GM23338 (cell line): ENCODE measurements at regions not wholly inside any gene's neighbourhood (a gene's known extent, or its start where the extent isn't known, plus 50 kb on each side); places are given as distances from the start of the nearest gene placed in this dataset.

Experiments used
- ATAC-seq: fragments of 200-7000 bp; cut with Tn5 transposase; 3 replicates; pipeline ENCODE4 v1.9.1; 2020
- DNase-seq: peaks from one replicate; pipeline ENCODE4 v3.0.0-alpha.2; 2015; ENCODE audit warnings: low spot score
- H2AFZ ChIP-seq: fragments of 200-600 bp; sonication (generic); 2 replicates; pipeline ENCODE4 v1.8.0; 2016; ENCODE audit warnings: antibody characterized with exemption, mild to moderate bottlenecking, moderate library complexity
- H3F3A ChIP-seq: fragments of 200-600 bp; sonication (generic); replicated peaks from 2 replicates; pipeline ENCODE4 v1.8.0; 2017; ENCODE audit warnings: antibody characterized with exemption, mixed run types, low read depth
- H3K27ac ChIP-seq: fragments of 200-600 bp; sonication (generic); 2 replicates; pipeline ENCODE4 v1.6.1; 2016; ENCODE audit warnings: low read depth
- H3K27me3 ChIP-seq: fragments of 200-600 bp; sonication (generic); 2 replicates; pipeline ENCODE4 v1.8.0; 2016; ENCODE audit warnings: mild to moderate bottlenecking, mixed run types, moderate library complexity; ENCODE audit not compliant: insufficient read depth
- H3K36me3 ChIP-seq: fragments of 200-600 bp; sonication (generic); 2 replicates; pipeline ENCODE4 v1.8.0; 2016; ENCODE audit warnings: mild to moderate bottlenecking; ENCODE audit not compliant: insufficient read depth
- H3K4me1 ChIP-seq: fragments of 200-600 bp; sonication (generic); 2 replicates; pipeline ENCODE4 v1.8.0; 2016; ENCODE audit warnings: mild to moderate bottlenecking, moderate library complexity; ENCODE audit not compliant: insufficient read depth
- H3K4me2 ChIP-seq: fragments of 200-600 bp; sonication (generic); 2 replicates; pipeline ENCODE4 v1.7.1; 2017; ENCODE audit warnings: mixed run types
- H3K4me3 ChIP-seq: fragments of 200-600 bp; sonication (generic); 2 replicates; pipeline ENCODE4 v1.6.1; 2016; ENCODE audit warnings: mixed run types
- H3K79me2 ChIP-seq: fragments of 200-600 bp; sonication (generic); replicated peaks from 2 replicates; pipeline ENCODE4 v1.8.0; 2017; ENCODE audit warnings: mild to moderate bottlenecking; ENCODE audit not compliant: insufficient read depth
- H3K9me2 ChIP-seq: fragments of 200-600 bp; sonication (generic); 2 replicates; pipeline ENCODE4 v1.8.0; 2017; ENCODE audit not compliant: insufficient read depth
- H4K20me1 ChIP-seq: fragments of 200-600 bp; sonication (generic); replicated peaks from 2 replicates; pipeline ENCODE4 v1.8.0; 2017; ENCODE audit warnings: mild to moderate bottlenecking; ENCODE audit not compliant: insufficient read depth
- H3K27ac Mint-ChIP-seq: 2 replicates; pipeline ENCODE4 v1.8.0; 2020; ENCODE audit warnings: inconsistent platforms, mild to moderate bottlenecking, moderate library complexity, mixed read lengths
- H3K27me3 Mint-ChIP-seq: 3 replicates; pipeline ENCODE4 v1.8.0; 2022; ENCODE audit warnings: low read depth, mild to moderate bottlenecking, moderate library complexity, mixed read lengths, inconsistent platforms; ENCODE audit not compliant: insufficient read depth, poor library complexity
- H3K36me3 Mint-ChIP-seq: 3 replicates; pipeline ENCODE4 v1.8.0; 2021; ENCODE audit warnings: low read depth, mild to moderate bottlenecking, inconsistent platforms, moderate library complexity, mixed read lengths
- H3K4me1 Mint-ChIP-seq: 3 replicates; pipeline ENCODE4 v1.8.0; 2020; ENCODE audit warnings: mild to moderate bottlenecking, inconsistent platforms, mixed read lengths
- H3K4me3 Mint-ChIP-seq: 3 replicates; pipeline ENCODE4 v1.8.0; 2021; ENCODE audit warnings: moderate library complexity, mild to moderate bottlenecking, inconsistent platforms, mixed read lengths
- H3K9me3 Mint-ChIP-seq: 3 replicates; pipeline ENCODE4 v1.8.0; 2020; ENCODE audit warnings: moderate library complexity, mild to moderate bottlenecking, inconsistent platforms, mixed read lengths
- CREB1 ChIP-seq: fragments of 250-450 bp; sonication (Bioruptor Pico); IDR thresholded peaks from 2 replicates; pipeline ENCODE4 v1.5.0; 2020; ENCODE audit warnings: low read depth, mild to moderate bottlenecking, moderate library complexity
- EZH2 ChIP-seq: fragments of 200-600 bp; sonication (generic); IDR thresholded peaks from one replicate; pipeline ENCODE4 v1.8.0; 2017; ENCODE audit warnings: antibody characterized with exemption, mild to moderate bottlenecking, low read depth; ENCODE audit not compliant: unreplicated experiment
- EZH2phosphoT487 ChIP-seq: fragments of 200-600 bp; sonication (generic); IDR thresholded peaks from one replicate; pipeline ENCODE4 v1.8.1; 2018; ENCODE audit warnings: antibody characterized with exemption; ENCODE audit not compliant: unreplicated experiment
- JUNB ChIP-seq: IDR thresholded peaks from one replicate; pipeline ENCODE4 v1.6.1; 2016; ENCODE audit warnings: antibody characterized with exemption; ENCODE audit not compliant: unreplicated experiment
- NANOG ChIP-seq: IDR thresholded peaks from 2 replicates; pipeline ENCODE4 v1.6.1; 2016; ENCODE audit warnings: antibody characterized with exemption, borderline replicate concordance
- POLR2AphosphoS5 ChIP-seq: IDR thresholded peaks from 2 replicates; pipeline ENCODE4 v1.6.1; 2016; ENCODE audit warnings: antibody characterized with exemption, low read depth
- REST ChIP-seq: IDR thresholded peaks from one replicate; pipeline ENCODE4 v1.6.1; 2018; ENCODE audit warnings: antibody characterized with exemption; ENCODE audit not compliant: unreplicated experiment
- STAT1 ChIP-seq: IDR thresholded peaks from one replicate; pipeline ENCODE4 v1.6.1; 2016; ENCODE audit warnings: antibody characterized with exemption; ENCODE audit not compliant: unreplicated experiment
- ZNF114 ChIP-seq: fragments of 250-450 bp; sonication (Bioruptor Pico); IDR thresholded peaks from 2 replicates; pipeline ENCODE4 v1.5.0; 2020; ENCODE audit warnings: mild to moderate bottlenecking, moderate library complexity
- ZNF331 ChIP-seq: fragments of 250-450 bp; sonication (Bioruptor Pico); IDR thresholded peaks from 2 replicates; pipeline ENCODE4 v1.5.0; 2020; ENCODE audit warnings: low read depth, mild to moderate bottlenecking, moderate library complexity
- ZNF462 ChIP-seq: fragments of 250-450 bp; sonication (Bioruptor Pico); IDR thresholded peaks from 2 replicates; pipeline ENCODE4 v1.5.0; 2020; ENCODE audit warnings: mild to moderate bottlenecking, moderate library complexity
- TF ChIP-seq, protein P1 (sequence below), 2 experiments: fragments of 200-600 bp in 1 of 2; sonication (generic) in 1 of 2; conservative IDR thresholded peaks; 2 replicates each; pipeline versions ENCODE4 v1.5.1 to v1.6.1; 2016 to 2017; ENCODE audit warnings: antibody characterized with exemption in 2 of 2, low read depth in 2 of 2, mild to moderate bottlenecking in 2 of 2, moderate library complexity in 1 of 2
- TF ChIP-seq, protein P2 (sequence below): IDR thresholded peaks from 2 replicates; pipeline ENCODE4 v1.6.1; 2016; ENCODE audit warnings: antibody characterized with exemption

- H3K4me1 ChIP-seq: 0 out of 2 replicates have a peak, but pooled peaks cover 10% of the 10 kb centered on the region
- no peak overlapping the region for H3K4me2 ChIP-seq
- ATAC-seq (no peak), DNase-seq (no peak)
- no peak overlapping the region for H3K27ac ChIP-seq
- H3K4me3 Mint-ChIP-seq: no peak overlapping the region
- no peaks in the 10 kb centered on the region for H3K9me2 ChIP-seq
- no peaks in the 10 kb centered on the region for H3F3A ChIP-seq
- H3K27me3 Mint-ChIP-seq: peaks cover 1% of the 10 kb centered on the region
- no peaks in the 10 kb centered on the region for H3K9me3 Mint-ChIP-seq
- no peak overlapping the region for H2AFZ ChIP-seq
- H3K4me1 Mint-ChIP-seq: peaks cover 9% of the 10 kb centered on the region; the same call in 2 of the 3 replicates
- H3K36me3 Mint-ChIP-seq: no peaks in the 10 kb centered on the region
- H3K79me2 ChIP-seq: no peaks in the 10 kb centered on the region
- H3K36me3 ChIP-seq: no peaks in the 10 kb centered on the region
- no peaks in the 10 kb centered on the region for H3K27me3 ChIP-seq
- no peak overlapping the region for H3K4me3 ChIP-seq
- no peak overlapping the region for H3K27ac Mint-ChIP-seq
- H4K20me1 ChIP-seq: no peaks in the 10 kb centered on the region
- TF ChIP-seq, protein P1, sequence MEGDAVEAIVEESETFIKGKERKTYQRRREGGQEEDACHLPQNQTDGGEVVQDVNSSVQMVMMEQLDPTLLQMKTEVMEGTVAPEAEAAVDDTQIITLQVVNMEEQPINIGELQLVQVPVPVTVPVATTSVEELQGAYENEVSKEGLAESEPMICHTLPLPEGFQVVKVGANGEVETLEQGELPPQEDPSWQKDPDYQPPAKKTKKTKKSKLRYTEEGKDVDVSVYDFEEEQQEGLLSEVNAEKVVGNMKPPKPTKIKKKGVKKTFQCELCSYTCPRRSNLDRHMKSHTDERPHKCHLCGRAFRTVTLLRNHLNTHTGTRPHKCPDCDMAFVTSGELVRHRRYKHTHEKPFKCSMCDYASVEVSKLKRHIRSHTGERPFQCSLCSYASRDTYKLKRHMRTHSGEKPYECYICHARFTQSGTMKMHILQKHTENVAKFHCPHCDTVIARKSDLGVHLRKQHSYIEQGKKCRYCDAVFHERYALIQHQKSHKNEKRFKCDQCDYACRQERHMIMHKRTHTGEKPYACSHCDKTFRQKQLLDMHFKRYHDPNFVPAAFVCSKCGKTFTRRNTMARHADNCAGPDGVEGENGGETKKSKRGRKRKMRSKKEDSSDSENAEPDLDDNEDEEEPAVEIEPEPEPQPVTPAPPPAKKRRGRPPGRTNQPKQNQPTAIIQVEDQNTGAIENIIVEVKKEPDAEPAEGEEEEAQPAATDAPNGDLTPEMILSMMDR (conservative IDR thresholded peaks at IDR 0.05; ENCODE audit: low read depth in 2 of 2): no peak
- TF ChIP-seq ZNF114 (no peak), POLR2AphosphoS5 (no peak), EZH2phosphoT487 (no peak), CREB1 (CRISPR knock-in tag) (no peak), EZH2 (no peak), REST (no peak), ZNF331 (CRISPR knock-in tag) (no peak), STAT1 (no peak), NANOG (no peak), JUNB (no peak), ZNF462 (CRISPR knock-in tag) (no peak)
- TF ChIP-seq, protein P2, sequence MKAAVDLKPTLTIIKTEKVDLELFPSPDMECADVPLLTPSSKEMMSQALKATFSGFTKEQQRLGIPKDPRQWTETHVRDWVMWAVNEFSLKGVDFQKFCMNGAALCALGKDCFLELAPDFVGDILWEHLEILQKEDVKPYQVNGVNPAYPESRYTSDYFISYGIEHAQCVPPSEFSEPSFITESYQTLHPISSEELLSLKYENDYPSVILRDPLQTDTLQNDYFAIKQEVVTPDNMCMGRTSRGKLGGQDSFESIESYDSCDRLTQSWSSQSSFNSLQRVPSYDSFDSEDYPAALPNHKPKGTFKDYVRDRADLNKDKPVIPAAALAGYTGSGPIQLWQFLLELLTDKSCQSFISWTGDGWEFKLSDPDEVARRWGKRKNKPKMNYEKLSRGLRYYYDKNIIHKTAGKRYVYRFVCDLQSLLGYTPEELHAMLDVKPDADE: no peak
Observed at GRCh38 chr4:165628572-165628971, 244.5 kb upstream of the TLL1 start.
